ENCODE measurements at regions not wholly inside any gene's neighbourhood (a gene's known extent, or its start where the extent isn't known, plus 50 kb on each side); places are given as distances from the start of the nearest gene placed in this dataset.

GRCh38 chr6:112925702-112926101 is 578.6 kb downstream of the RFPL4B start:
- no peak for TF ChIP-seq CTCF (IDR thresholded peaks at IDR 0.05; ENCODE audit: low read length)
- no peak for TF ChIP-seq EZH2phosphoT487 (IDR thresholded peaks at IDR 0.05; ENCODE audit: low read length)
- no peak for TF ChIP-seq EZH2 (optimal IDR thresholded peaks at IDR 0.05; ENCODE audit: low read depth, low read length)

Data from MM.1S (cell line).